ENCODE measurements at regions not wholly inside any gene's neighbourhood (a gene's known extent, or its start where the extent isn't known, plus 50 kb on each side); places are given as distances from the start of the nearest gene placed in this dataset.

DNA sequence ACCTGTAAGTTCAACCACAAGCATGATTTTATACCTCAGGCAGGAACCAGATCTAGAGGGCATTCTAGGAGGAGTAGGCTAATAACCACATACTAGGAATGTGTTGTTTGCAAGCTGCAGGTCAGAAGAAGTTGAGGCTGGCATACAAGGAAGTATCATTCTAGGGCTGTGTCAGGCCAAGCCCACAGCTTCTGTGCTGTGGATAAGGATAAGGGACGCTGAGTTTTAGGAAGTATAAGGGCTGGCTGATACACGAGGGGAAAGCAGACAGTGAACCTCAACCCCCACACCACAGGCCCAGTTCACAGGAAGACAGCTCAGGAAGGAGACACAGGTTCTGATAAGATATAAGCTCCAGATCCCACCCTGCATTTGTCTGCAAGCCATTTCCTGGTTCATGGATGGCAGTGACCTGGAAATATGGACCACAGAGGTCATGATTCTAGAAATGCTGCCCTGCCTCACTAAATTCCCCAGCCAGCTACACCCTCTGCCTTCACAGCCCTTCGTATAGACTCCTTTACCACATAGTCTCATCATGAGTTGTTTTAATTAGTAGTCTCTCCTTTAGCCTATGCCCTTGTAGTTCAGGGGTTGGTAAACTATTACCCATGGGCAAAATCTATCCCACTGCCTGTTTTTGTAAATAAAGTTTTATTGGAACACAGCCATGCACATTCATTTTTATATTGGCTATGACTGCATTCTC lies 260.7 kb downstream of the OPA1 start:
- TF ChIP-seq, protein P1, sequence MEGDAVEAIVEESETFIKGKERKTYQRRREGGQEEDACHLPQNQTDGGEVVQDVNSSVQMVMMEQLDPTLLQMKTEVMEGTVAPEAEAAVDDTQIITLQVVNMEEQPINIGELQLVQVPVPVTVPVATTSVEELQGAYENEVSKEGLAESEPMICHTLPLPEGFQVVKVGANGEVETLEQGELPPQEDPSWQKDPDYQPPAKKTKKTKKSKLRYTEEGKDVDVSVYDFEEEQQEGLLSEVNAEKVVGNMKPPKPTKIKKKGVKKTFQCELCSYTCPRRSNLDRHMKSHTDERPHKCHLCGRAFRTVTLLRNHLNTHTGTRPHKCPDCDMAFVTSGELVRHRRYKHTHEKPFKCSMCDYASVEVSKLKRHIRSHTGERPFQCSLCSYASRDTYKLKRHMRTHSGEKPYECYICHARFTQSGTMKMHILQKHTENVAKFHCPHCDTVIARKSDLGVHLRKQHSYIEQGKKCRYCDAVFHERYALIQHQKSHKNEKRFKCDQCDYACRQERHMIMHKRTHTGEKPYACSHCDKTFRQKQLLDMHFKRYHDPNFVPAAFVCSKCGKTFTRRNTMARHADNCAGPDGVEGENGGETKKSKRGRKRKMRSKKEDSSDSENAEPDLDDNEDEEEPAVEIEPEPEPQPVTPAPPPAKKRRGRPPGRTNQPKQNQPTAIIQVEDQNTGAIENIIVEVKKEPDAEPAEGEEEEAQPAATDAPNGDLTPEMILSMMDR (IDR thresholded peaks at IDR 0.05; ENCODE audit: extremely low read depth, insufficient read depth, missing control alignments): no peak
- in situ Hi-C loops (cut with MboI; ENCODE audit: low pct_unique_long_range_greater_than_20kb, low sequenced_read_pairs, unreplicated experiment): no loop called here
- no peak for DNase-seq (ENCODE audit: low spot score)

DNA sequence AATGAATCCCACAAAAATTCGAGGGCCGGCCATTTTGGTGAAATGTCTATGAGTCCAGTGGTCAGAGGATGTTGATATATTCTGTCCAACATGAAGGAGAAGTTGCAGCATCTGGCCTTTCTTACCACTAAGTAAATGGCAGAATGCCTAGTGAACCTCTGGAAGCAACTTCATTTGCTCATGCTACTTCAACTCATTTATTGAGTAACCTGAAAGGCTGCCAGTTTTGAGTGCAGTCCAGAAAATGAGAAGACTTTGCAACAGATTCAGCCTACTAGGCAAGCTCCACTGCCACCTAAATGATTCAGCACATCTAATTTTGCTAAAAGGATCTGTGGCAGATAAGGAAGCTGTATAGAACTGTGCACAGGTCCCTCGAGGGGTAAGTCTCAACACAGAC lies 265.0 kb downstream of the OPA1 start:
- TF ChIP-seq, protein P1 (IDR thresholded peaks at IDR 0.05; ENCODE audit: extremely low read depth, insufficient read depth, missing control alignments): no peak
- in situ Hi-C loops (cut with MboI; ENCODE audit: low pct_unique_long_range_greater_than_20kb, low sequenced_read_pairs, unreplicated experiment): no loop called here
- no peak for DNase-seq (ENCODE audit: low spot score)

DNA sequence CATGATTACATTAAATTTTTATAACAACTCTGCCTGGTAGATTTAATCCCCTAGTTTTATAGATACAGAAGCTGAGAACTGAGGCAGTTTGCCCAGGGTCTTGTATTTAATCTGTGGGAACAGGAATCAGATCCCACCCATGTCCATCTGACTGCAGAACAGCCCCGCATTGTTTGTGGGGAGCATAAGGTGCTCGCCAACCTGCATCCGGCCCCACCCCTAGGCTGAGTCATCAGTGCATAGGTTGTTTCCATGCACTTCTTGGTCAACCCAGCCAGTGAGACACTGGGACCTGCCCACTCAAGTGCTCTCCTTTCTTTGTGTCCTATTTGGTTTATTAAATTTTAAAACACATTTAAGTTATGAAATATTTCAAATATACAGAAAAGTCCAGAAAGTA lies 266.2 kb downstream of the OPA1 start:
- DNase-seq (ENCODE audit: low spot score): no peak
- in situ Hi-C loops (cut with MboI; ENCODE audit: low pct_unique_long_range_greater_than_20kb, low sequenced_read_pairs, unreplicated experiment): no loop called here
- TF ChIP-seq, protein P1 (IDR thresholded peaks at IDR 0.05; ENCODE audit: extremely low read depth, insufficient read depth, missing control alignments): no peak

DNA sequence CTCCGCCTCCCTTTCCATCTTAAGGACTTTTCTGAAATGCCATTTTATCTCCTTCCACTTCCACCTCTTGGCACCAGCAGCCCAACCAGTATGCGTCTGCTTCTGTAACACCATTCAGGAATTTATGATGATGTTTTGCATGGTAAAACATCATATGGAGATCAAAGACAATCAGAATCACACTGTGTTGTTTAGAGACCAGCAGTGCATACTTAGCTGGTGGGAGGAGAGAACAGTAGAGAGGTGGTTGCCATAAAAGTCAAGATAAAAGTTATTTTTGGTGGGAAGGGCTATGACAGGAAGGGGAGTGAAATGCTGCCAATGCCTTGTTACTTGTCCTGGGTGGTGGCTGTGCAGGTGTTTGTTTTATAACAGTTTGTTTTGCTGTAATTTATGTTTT lies 268.0 kb downstream of the OPA1 start:
- DNase-seq (ENCODE audit: low spot score): no peak
- TF ChIP-seq, protein P1 (IDR thresholded peaks at IDR 0.05; ENCODE audit: extremely low read depth, insufficient read depth, missing control alignments): no peak
- in situ Hi-C loops (cut with MboI; ENCODE audit: low pct_unique_long_range_greater_than_20kb, low sequenced_read_pairs, unreplicated experiment): no loop called here

DNA sequence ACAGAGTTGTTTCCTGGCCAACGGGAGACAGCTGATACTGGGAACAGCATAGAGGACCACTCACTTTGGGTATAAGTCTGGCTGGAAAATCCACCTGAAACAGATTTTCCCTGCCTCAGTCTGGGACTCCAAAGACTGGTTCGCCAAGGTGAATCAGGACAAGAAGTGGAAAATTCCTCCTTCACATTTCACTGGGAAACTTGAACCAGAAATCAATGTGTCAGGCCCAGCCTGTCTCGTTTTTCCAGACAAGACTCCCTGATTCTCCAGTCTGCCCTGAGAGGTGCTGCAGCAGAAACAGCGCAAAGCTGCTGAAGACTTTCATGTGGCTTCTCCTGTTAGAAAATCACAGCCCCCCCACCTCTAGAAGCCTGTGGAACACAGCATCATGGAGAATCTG lies 269.8 kb downstream of the OPA1 start:
- in situ Hi-C loops (cut with MboI; ENCODE audit: low pct_unique_long_range_greater_than_20kb, low sequenced_read_pairs, unreplicated experiment): no loop called here
- TF ChIP-seq, protein P1 (IDR thresholded peaks at IDR 0.05; ENCODE audit: extremely low read depth, insufficient read depth, missing control alignments): no peak
- DNase-seq (ENCODE audit: low spot score): no peak

DNA sequence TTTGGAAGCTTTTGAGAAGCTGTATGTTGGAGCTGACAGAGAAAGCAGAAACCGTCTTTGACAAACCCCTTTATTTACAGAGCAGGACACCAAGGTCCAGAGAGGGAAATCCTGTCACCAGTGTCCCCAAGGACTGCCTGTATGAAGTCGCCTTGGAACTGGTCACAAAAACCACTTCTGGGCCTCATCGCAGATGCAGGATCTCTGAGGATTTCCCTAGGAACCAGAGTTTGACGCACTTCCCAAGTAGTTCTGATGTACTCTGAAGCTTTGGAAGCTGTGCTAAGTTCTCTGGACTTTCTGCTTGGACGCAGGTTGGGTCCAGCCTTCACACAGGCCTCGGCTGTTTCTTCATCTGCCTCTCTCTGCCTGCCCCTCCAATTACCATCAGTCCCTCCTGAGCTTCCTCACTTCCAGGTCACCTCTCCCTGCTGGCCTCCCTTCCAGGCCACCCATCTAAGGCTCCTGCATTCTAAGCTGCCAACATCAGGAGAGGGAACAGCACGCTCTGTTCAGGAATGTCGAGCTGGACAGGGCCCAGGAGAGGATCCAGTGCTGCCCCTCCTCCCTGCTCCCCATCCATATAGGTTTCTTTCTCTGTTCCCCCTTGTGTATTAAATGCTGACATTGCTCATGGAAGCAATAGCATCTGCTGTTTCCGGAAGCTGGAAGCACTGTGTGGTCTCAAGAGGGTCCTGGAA lies 270.8 kb downstream of the OPA1 start:
- in situ Hi-C loops (cut with MboI; ENCODE audit: low pct_unique_long_range_greater_than_20kb, low sequenced_read_pairs, unreplicated experiment): no loop called here
- TF ChIP-seq, protein P1 (IDR thresholded peaks at IDR 0.05; ENCODE audit: extremely low read depth, insufficient read depth, missing control alignments): no peak
- no peak for DNase-seq (ENCODE audit: low spot score)

Data from GM13977 (cell line).